Left ventricle myocardium inferior (tissue), 1 donor: ENCODE measurements at regions not wholly inside any gene's neighbourhood (a gene's known extent, or its start where the extent isn't known, plus 50 kb on each side); places are given as distances from the start of the nearest gene placed in this dataset.

Source experiments
- DNase-seq: peaks from one replicate; pipeline ENCODE4 v3.0.0-alpha.2; 2020
- H3K27ac ChIP-seq: fragments of 200-600 bp; replicated peaks from 2 replicates; pipeline ENCODE4 v1.8.0; 2021
- H3K27me3 ChIP-seq: fragments of 200-600 bp; 2 replicates; pipeline ENCODE4 v1.8.0; 2021; ENCODE audit warnings: low read depth
- H3K36me3 ChIP-seq: fragments of 200-600 bp; 2 replicates; pipeline ENCODE4 v1.8.0; 2021
- H3K4me1 ChIP-seq: fragments of 200-600 bp; 2 replicates; pipeline ENCODE4 v1.8.0; 2021
- H3K4me3 ChIP-seq: fragments of 200-600 bp; 2 replicates; pipeline ENCODE4 v1.8.0; 2021; ENCODE audit warnings: mild to moderate bottlenecking, moderate library complexity
- H3K9me3 ChIP-seq: fragments of 200-600 bp; replicated peaks from 2 replicates; pipeline ENCODE4 v1.8.0; 2021
- intact Hi-C: fragments of 100-400 bp; cut with micrococcal nuclease; formaldehyde crosslinking; loops from one replicate; pipeline ENCODE4 v1.11.0; 2022
- TF ChIP-seq, protein P1 (sequence below): fragments of 200-600 bp; IDR thresholded peaks from 2 replicates; pipeline ENCODE4 v1.8.0; 2021; ENCODE audit warnings: antibody characterized with exemption, mild to moderate bottlenecking, borderline replicate concordance
- donor health status: DM: no; HTN: yes; CAD: no; lungs with severe emphysema.

DNA sequence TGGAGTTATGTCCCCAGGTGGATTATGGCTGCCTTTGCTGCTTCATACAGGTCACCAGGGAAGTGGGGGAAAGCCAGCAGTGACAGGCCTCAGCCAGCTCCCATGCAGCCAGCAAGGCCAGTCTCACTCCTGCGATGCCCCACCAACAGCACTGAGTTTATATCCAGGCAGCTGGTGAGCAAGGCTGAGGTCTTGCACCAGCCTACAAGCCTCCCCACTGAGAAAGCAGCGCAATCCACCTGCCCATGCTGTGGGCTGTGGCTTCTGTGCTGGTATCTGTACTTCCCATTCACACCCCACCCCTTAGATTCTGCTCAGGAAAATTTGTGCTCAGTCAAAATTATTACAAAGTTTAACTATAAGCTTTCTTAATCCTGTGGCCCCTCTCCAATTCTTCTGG, 153.5 kb downstream of the HHIP start:
- Histone ChIP-seq H3K36me3 (no peaks in the 10 kb centered on the region), H3K4me3 (no peak overlapping the region), H3K9me3 (peaks cover 31% of the 10 kb centered on the region), H3K27ac (no peak overlapping the region), H3K4me1 (no peaks in the 10 kb centered on the region), H3K27me3 (no peaks in the 10 kb centered on the region)
- intact Hi-C loops, result no loop called here
- TF ChIP-seq, protein P1, sequence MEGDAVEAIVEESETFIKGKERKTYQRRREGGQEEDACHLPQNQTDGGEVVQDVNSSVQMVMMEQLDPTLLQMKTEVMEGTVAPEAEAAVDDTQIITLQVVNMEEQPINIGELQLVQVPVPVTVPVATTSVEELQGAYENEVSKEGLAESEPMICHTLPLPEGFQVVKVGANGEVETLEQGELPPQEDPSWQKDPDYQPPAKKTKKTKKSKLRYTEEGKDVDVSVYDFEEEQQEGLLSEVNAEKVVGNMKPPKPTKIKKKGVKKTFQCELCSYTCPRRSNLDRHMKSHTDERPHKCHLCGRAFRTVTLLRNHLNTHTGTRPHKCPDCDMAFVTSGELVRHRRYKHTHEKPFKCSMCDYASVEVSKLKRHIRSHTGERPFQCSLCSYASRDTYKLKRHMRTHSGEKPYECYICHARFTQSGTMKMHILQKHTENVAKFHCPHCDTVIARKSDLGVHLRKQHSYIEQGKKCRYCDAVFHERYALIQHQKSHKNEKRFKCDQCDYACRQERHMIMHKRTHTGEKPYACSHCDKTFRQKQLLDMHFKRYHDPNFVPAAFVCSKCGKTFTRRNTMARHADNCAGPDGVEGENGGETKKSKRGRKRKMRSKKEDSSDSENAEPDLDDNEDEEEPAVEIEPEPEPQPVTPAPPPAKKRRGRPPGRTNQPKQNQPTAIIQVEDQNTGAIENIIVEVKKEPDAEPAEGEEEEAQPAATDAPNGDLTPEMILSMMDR, result no peak
- DNase-seq, result no peak

DNA sequence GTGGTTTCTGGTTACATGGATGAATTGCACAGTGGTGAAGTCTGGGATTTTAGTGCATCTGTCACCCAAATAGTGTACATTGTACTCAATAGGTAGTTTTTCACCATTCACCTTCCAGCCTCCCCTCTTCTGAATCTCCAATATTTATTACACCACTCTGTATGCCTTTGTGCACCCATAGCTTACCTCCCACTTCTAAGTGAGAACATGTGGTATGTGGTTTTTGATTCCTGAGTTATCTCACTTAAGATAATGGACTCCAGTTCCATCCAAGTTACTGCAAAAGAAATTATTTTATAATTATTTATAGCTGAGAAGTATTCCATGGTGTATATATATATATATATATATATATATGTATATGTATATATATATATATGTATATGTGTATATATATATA, 155.8 kb downstream of the HHIP start:
- Histone ChIP-seq H3K4me1 (no peaks in the 10 kb centered on the region), H3K27ac (no peak overlapping the region), H3K9me3 (peaks cover 28% of the 10 kb centered on the region), H3K36me3 (no peaks in the 10 kb centered on the region), H3K4me3 (no peak overlapping the region), H3K27me3 (no peaks in the 10 kb centered on the region)
- intact Hi-C loops, result no loop called here
- no peak for DNase-seq
- TF ChIP-seq, protein P1, result no peak

DNA sequence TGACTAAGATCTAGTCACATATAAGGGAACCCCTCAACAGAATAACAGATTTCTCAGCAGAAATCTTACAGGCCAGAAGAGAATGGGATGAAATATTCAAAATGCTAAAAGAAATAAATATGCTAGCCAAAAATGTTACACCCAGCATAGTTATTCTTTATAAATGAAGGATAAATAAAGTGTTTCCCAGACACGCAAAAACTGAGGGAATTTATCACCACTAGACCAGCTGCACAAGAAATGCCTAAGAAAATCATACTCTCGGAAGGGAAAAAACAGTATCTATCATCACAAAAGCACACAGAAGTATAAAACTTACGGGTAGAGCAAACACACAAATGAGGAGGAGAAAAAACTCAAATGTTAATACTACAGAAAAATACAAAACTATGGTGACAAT, 162.1 kb downstream of the HHIP start:
- no peak overlapping the region for H3K27ac ChIP-seq
- no peaks in the 10 kb centered on the region for H3K4me1 ChIP-seq
- peaks cover 52% of the 10 kb centered on the region for H3K9me3 ChIP-seq
- H3K4me3 ChIP-seq, result no peak overlapping the region
- no peak for DNase-seq
- H3K27me3 ChIP-seq, result no peaks in the 10 kb centered on the region
- TF ChIP-seq, protein P1, result no peak
- H3K36me3 ChIP-seq, result no peaks in the 10 kb centered on the region
- intact Hi-C loops, result no loop called here

DNA sequence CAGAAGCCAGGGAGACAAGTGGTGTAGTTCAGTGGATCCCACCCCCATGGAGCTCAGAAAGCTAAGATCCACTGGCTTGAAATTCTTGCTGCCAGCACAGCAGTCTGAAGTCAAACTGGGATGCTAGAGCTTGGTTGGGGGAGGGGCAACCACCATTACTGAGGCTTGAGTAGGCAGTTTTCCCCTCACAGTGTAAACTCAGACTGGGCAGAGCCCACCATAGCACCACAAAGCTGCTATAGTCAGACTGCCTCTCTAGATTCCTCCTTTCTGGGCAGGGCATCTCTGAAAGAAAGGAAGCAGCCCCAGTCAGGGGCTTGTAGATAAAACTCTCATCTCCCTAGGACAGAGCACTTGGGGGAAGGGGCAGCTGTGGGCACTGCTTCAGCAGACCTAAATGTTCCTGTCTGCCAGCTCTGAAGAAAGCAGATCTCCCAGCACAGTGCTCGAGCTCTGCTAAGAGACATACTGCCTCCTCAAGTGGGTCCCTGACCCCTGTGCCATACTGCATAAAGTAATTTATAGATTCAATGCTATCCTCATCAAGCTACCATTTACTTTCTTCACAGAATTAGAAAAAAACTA, 163.2 kb downstream of the HHIP start:
- intact Hi-C loops, result no loop called here
- TF ChIP-seq, protein P1, result no peak
- no peaks in the 10 kb centered on the region for H3K36me3 ChIP-seq
- H3K4me3 ChIP-seq, result no peak overlapping the region
- no peak for DNase-seq
- no peak overlapping the region for H3K27ac ChIP-seq
- H3K9me3 ChIP-seq, result peaks cover 54% of the 10 kb centered on the region
- no peaks in the 10 kb centered on the region for H3K27me3 ChIP-seq
- no peaks in the 10 kb centered on the region for H3K4me1 ChIP-seq

DNA sequence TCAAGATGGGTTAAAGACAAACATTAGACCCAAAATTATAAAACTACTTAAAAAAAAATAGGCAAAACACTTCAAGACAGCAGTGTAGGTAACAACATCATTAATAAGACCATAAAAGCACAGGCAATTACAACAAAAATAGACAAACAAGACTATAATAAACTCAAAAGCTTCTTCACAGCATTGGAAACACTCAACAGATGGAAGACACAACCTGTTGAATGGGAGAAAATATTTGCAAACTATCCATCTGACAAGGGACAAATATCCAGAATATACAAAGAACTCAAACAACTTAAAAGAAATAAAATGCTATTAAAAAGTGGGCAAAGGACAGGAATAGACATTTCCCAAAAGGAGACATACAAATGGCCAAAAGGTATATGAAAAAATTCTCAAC, 170.7 kb downstream of the HHIP start:
- Histone ChIP-seq H3K4me1 (no peaks in the 10 kb centered on the region), H3K4me3 (no peak overlapping the region), H3K9me3 (peaks cover 19% of the 10 kb centered on the region), H3K36me3 (no peaks in the 10 kb centered on the region), H3K27ac (no peak overlapping the region), H3K27me3 (no peaks in the 10 kb centered on the region)
- intact Hi-C loops, result no loop called here
- DNase-seq, result no peak
- TF ChIP-seq, protein P1, result no peak
